Liver (tissue), 7 donors: ENCODE measurements at regions not wholly inside any gene's neighbourhood (a gene's known extent, or its start where the extent isn't known, plus 50 kb on each side); places are given as distances from the start of the nearest gene placed in this dataset.
"Not testable (repeated sequence)": the region's sequence is repeated elsewhere in the genome, so short reads cannot be mapped to it uniquely, and the experiment has no call there.

Source experiments
- DNase-seq: peaks from one replicate; pipeline ENCODE4 v3.0.0-alpha.2; 2017; ENCODE audit warnings: low spot score
- H3K27ac ChIP-seq, 2 donors: one replicate each; pipeline ENCODE4 v1.7.0; 2013; ENCODE audit warnings: inconsistent platforms in 2 of 2, low read length in 2 of 2, control low read depth in 1 of 2, low read depth in 1 of 2, mild to moderate bottlenecking in 1 of 2
- H3K27me3 ChIP-seq, 4 donors: one replicate each; pipeline versions ENCODE4 v1.6.1 to v1.7.0; 2013; ENCODE audit warnings: low read length in 3 of 4, inconsistent platforms in 1 of 4, mild to moderate bottlenecking in 1 of 4, moderate library complexity in 1 of 4; ENCODE audit not compliant: control insufficient read depth in 4 of 4, insufficient read depth in 4 of 4
- H3K36me3 ChIP-seq, 4 donors: one replicate each; pipeline versions ENCODE4 v1.6.1 to v1.7.0; 2013; ENCODE audit warnings: low read length in 3 of 4, mild to moderate bottlenecking in 3 of 4, low read depth in 1 of 4, moderate library complexity in 1 of 4; ENCODE audit not compliant: control insufficient read depth in 4 of 4, insufficient read depth in 3 of 4
- H3K4me1 ChIP-seq, 4 donors: one replicate each; pipeline versions ENCODE4 v1.6.1 to v1.7.0; 2013; ENCODE audit warnings: low read length in 3 of 4, mild to moderate bottlenecking in 3 of 4, moderate library complexity in 1 of 4; ENCODE audit not compliant: control insufficient read depth in 4 of 4, insufficient read depth in 4 of 4
- H3K4me3 ChIP-seq, 3 donors: one replicate each; pipeline versions ENCODE4 v1.6.1 to v1.7.0; 2013; ENCODE audit warnings: low read length in 3 of 3, control low read depth in 1 of 3, low read depth in 1 of 3, mild to moderate bottlenecking in 1 of 3
- H3K9ac ChIP-seq, 2 donors: one replicate each; pipeline ENCODE4 v1.7.0; 2013; ENCODE audit warnings: low read length in 2 of 2, mild to moderate bottlenecking in 2 of 2, moderate library complexity in 2 of 2, control low read depth in 1 of 2, low read depth in 1 of 2
- H3K9me3 ChIP-seq, 4 donors: one replicate each; pipeline versions ENCODE4 v1.6.1 to v1.7.0; 2013; ENCODE audit warnings: low read length in 3 of 4; ENCODE audit not compliant: control insufficient read depth in 4 of 4
- FOXA1 ChIP-seq: IDR thresholded peaks from 2 replicates; pipeline ENCODE4 v1.6.1; 2016; ENCODE audit warnings: antibody characterized with exemption
- HNF4A ChIP-seq, 2 donors: conservative IDR thresholded peaks; 2 replicates each; pipeline ENCODE4 v1.6.1; 2016; ENCODE audit warnings: antibody characterized with exemption in 2 of 2, mild to moderate bottlenecking in 2 of 2
- JUND ChIP-seq, 2 donors: IDR thresholded peaks; 2 replicates each; pipeline ENCODE4 v1.6.1; 2016; ENCODE audit warnings: antibody characterized with exemption in 2 of 2
- NR2F2 ChIP-seq: IDR thresholded peaks from 2 replicates; pipeline ENCODE4 v1.6.1; 2016; ENCODE audit warnings: antibody characterized with exemption
- RAD21 ChIP-seq, 2 donors: IDR thresholded peaks; 2 replicates each; pipeline ENCODE4 v1.6.1; 2016; ENCODE audit warnings: antibody characterized with exemption in 2 of 2, mild to moderate bottlenecking in 2 of 2
- RXRA ChIP-seq, 2 donors: IDR thresholded peaks; 2 replicates each; pipeline ENCODE4 v1.6.1; 2017 to 2018; ENCODE audit warnings: antibody characterized with exemption in 2 of 2, mild to moderate bottlenecking in 1 of 2
- SP1 ChIP-seq: IDR thresholded peaks from 2 replicates; pipeline ENCODE4 v1.6.1; 2018; ENCODE audit warnings: antibody characterized with exemption, mild to moderate bottlenecking
- TAF1 ChIP-seq: conservative IDR thresholded peaks from 2 replicates; pipeline ENCODE4 v1.6.1; 2016; ENCODE audit warnings: antibody characterized with exemption, mild to moderate bottlenecking
- WGBS: extraction: QIAGEN DNeasy Blood & Tissue Kit; methylation state at CpG from one replicate; pipeline ENCODE4 v1.1.7; 2013; 5-methylcytosine and 5-hydroxymethylcytosine counted together
- TF ChIP-seq, protein P1 (sequence below): IDR thresholded peaks from 2 replicates; pipeline ENCODE4 v1.6.1; 2016; ENCODE audit warnings: antibody characterized with exemption
- TF ChIP-seq, protein P2 (sequence below): IDR thresholded peaks from 2 replicates; pipeline ENCODE4 v1.6.1; 2016; ENCODE audit warnings: antibody characterized with exemption, mild to moderate bottlenecking
- donor health status: healthy.
- donor health status: healthy.
- donor health status: healthy.
- donor health status: healthy.

DNA sequence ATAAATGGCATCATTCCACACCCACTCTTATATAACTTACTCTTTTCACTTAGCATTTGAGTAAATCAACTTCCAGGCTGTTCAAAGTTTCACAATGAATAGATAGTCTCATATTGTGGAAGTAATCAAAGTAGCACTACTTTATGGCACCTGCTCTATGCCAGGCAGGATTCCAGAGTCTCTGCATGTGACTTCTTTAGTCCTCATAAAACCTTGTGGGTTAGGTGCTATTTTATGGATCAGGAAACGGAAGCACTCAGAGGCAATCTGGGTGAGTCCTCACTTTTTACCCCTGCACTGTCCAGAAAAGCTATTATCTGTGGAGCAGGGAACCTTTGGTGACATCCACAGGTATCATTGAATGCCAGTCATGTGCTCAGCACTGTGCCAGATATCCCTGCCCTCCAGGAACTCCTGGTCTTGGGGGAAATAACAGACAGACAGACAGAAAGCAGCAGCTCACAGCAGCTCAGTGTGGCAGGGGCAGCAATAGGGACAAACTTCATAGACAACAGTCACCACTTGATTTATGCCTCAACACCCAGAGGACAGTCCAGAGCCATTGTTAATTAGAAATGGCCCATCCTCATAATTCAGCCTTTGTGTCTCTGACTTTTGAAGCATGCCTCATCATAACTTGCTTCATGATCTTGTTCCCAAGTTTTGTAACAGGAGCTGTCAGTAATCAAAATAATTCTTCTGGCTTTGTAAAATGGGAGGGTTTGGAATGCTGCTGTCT lies 160.6 kb downstream of the SEC23IP start:
- H3K4me1 ChIP-seq: no peaks in the 10 kb centered on the region
- H3K9me3 ChIP-seq: peaks cover 0 to 2% (median 0%) of the 10 kb centered on the region in 4 donors
- H3K27ac ChIP-seq: no peak overlapping the region
- H3K36me3 ChIP-seq: no peaks in the 10 kb centered on the region
- DNase-seq: no peak
- no peaks in the 10 kb centered on the region for H3K27me3 ChIP-seq
- H3K9ac ChIP-seq: no peak overlapping the region
- 49% methylated on average over 1 of the region's 1 CpG for WGBS
- H3K4me3 ChIP-seq: no peak overlapping the region
- TF ChIP-seq, protein P1, sequence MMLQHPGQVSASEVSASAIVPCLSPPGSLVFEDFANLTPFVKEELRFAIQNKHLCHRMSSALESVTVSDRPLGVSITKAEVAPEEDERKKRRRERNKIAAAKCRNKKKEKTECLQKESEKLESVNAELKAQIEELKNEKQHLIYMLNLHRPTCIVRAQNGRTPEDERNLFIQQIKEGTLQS: no peak

DNA sequence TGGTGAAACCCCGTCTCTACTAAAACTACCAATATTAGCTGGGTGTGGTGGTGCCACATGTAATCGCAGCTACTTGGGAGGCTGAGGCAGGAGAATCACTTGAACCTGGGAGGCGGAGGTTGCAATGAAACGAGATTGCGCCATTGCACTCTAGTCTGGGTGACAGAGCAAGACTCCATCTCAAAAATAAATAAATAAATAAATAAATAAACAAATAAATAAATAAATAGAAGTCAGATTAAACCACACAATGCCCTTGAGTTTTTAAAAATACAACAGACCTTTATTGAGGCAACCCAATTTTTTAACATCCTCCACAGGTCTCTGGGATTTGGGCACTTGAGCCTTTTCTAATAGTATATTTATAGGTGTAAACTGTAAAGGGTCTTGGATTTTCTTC lies 167.3 kb downstream of the SEC23IP start:
- H3K27ac ChIP-seq, H3K9me3 ChIP-seq, H3K27me3 ChIP-seq, H3K4me1 ChIP-seq, H3K4me3 ChIP-seq, DNase-seq, H3K36me3 ChIP-seq, H3K9ac ChIP-seq: not testable (repeated sequence)
- 91% methylated on average over 5 of the region's 5 CpGs for WGBS

DNA sequence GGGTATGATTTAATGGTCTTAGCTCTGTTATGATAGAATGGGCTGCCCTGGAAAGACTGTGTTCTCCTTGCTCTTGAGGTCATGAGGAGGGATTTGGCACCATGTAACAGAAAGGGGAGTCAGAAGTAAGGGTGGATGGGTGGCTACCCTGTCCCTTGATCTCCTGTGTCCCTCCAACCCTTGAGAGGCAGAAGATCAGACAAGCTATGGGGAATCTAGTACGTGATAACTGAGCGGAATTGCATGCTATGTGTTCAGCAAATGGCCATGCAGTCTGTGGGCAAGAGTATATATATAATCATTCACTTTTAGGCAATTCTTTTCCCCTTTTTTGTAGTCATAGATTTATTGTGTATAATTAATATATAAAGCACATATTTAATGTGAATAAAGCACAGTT lies 174.9 kb downstream of the SEC23IP start:
- peaks cover 0 to 9% (median 2%) of the 10 kb centered on the region in 4 donors for H3K27me3 ChIP-seq
- H3K9ac ChIP-seq: no peak overlapping the region
- TF ChIP-seq FOXA1 (no peak), HNF4A (conservative IDR thresholded peaks at IDR 0.05) (no peak), RAD21 (IDR thresholded peaks at IDR 0.05) (no peak), JUND (IDR thresholded peaks at IDR 0.05) (no peak), SP1 (no peak), NR2F2 (no peak), RXRA (IDR thresholded peaks at IDR 0.05) (no peak), TAF1 (no peak)
- TF ChIP-seq, protein P1: no peak
- TF ChIP-seq, protein P2, sequence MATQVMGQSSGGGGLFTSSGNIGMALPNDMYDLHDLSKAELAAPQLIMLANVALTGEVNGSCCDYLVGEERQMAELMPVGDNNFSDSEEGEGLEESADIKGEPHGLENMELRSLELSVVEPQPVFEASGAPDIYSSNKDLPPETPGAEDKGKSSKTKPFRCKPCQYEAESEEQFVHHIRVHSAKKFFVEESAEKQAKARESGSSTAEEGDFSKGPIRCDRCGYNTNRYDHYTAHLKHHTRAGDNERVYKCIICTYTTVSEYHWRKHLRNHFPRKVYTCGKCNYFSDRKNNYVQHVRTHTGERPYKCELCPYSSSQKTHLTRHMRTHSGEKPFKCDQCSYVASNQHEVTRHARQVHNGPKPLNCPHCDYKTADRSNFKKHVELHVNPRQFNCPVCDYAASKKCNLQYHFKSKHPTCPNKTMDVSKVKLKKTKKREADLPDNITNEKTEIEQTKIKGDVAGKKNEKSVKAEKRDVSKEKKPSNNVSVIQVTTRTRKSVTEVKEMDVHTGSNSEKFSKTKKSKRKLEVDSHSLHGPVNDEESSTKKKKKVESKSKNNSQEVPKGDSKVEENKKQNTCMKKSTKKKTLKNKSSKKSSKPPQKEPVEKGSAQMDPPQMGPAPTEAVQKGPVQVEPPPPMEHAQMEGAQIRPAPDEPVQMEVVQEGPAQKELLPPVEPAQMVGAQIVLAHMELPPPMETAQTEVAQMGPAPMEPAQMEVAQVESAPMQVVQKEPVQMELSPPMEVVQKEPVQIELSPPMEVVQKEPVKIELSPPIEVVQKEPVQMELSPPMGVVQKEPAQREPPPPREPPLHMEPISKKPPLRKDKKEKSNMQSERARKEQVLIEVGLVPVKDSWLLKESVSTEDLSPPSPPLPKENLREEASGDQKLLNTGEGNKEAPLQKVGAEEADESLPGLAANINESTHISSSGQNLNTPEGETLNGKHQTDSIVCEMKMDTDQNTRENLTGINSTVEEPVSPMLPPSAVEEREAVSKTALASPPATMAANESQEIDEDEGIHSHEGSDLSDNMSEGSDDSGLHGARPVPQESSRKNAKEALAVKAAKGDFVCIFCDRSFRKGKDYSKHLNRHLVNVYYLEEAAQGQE: no peak
- no peaks in the 10 kb centered on the region for H3K36me3 ChIP-seq
- H3K4me1 ChIP-seq: no peaks in the 10 kb centered on the region
- H3K27ac ChIP-seq: no peak overlapping the region
- peaks cover 0 to 3% (median 3%) of the 10 kb centered on the region in 4 donors for H3K9me3 ChIP-seq
- 80% methylated on average over 2 of the region's 2 CpGs for WGBS
- no peak for DNase-seq
- no peak overlapping the region for H3K4me3 ChIP-seq
